Erythroblast (primary cell): ENCODE measurements at regions not wholly inside any gene's neighbourhood (a gene's known extent, or its start where the extent isn't known, plus 50 kb on each side); places are given as distances from the start of the nearest gene placed in this dataset.

ENCODE experiments used
- GATA1 ChIP-seq: IDR thresholded peaks from 2 replicates; pipeline ENCODE4 v1.6.1; 2011; ENCODE audit warnings: low read depth, mild to moderate bottlenecking, control low read depth, low read length, moderate library complexity
- POLR2A ChIP-seq: IDR thresholded peaks from 2 replicates; pipeline ENCODE4 v1.6.1; 2011; ENCODE audit warnings: mild to moderate bottlenecking, low read length

- TF ChIP-seq POLR2A (no peak), GATA1 (no peak)
Measured at GRCh38 chr3:18207226-18207625, 217.9 kb downstream of the SATB1 start.
